Esophagus squamous epithelium (tissue), 4 donors: ENCODE measurements at regions not wholly inside any gene's neighbourhood (a gene's known extent, or its start where the extent isn't known, plus 50 kb on each side); places are given as distances from the start of the nearest gene placed in this dataset.

Experiments used
- CTCF ChIP-seq, 6 experiments: fragments of 450-650 bp in 4 of 6; fragments of 200-600 bp in 2 of 6; sonication (generic) in 2 of 6; IDR thresholded peaks; one replicate each; pipeline ENCODE4 v1.5.1; 2016 to 2019; ENCODE audit warnings: antibody characterized with exemption in 6 of 6, mild to moderate bottlenecking in 4 of 6, moderate library complexity in 4 of 6
- POLR2A ChIP-seq, 4 donors: fragments of 450-650 bp; IDR thresholded peaks; one replicate each; pipeline ENCODE4 v1.6.1; 2017; ENCODE audit warnings: antibody characterized with exemption in 4 of 4, mild to moderate bottlenecking in 4 of 4, moderate library complexity in 3 of 4

GRCh38 chr13:105170438-105170837 lies 1365.0 kb downstream of the EFNB2 start:
- TF ChIP-seq CTCF (IDR thresholded peaks at IDR 0.05) (no peak), POLR2A (IDR thresholded peaks at IDR 0.05) (no peak)
